ENCODE measurements at regions not wholly inside any gene's neighbourhood (a gene's known extent, or its start where the extent isn't known, plus 50 kb on each side); places are given as distances from the start of the nearest gene placed in this dataset.

DNA sequence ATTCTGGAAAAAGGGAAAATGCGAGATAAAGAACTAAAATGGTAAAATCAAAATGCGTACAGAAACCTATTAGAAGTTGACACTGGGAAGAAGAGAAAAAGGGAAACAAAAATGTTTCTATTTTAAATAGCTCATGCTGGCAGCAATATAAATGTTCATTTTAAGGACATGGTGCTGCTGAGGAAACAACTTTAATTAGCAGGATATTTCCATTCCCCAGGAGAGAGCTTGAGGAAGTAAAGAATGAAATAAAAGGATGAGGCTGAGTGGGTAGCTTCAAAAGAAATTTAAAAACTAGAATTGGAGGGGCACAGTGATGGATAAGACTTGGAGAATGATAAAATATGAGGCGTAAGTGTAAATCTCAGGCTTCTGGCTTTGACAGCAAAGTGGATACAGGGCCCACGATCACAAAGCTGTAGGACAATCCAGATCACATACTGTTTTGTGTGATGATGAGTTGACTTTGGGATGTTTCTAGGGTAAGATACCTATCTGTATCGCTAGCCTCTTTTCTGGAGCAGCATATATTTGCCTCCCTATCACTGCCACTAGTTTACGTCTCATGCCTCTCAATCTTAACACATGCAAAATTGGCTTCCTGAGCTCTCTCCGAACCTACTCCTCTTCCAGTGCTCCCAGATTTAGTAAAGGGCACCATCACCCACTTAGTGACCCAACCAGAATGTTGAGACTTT, 571.3 kb upstream of the MIR17HG start:
- Histone ChIP-seq H3K27ac (ENCODE audit: low read length) (no peak overlapping the region), H3K36me3 (replicated peaks; ENCODE audit: low read depth, low read length) (no peaks in the 10 kb centered on the region), H3K9ac (ENCODE audit: low read length) (no peak overlapping the region), H3K4me2 (ENCODE audit: low read length) (no peak overlapping the region), H3K9me3 (ENCODE audit: insufficient read depth, low read length) (no peaks in the 10 kb centered on the region), H2AFZ (ENCODE audit: low read depth, low read length) (no peak overlapping the region), H4K20me1 (ENCODE audit: insufficient read depth, low read length) (no peaks in the 10 kb centered on the region), H3K27me3 (ENCODE audit: low read depth, low read length) (no peaks in the 10 kb centered on the region), H3K4me3 (ENCODE audit: low read length) (no peak overlapping the region), H3K79me2 (ENCODE audit: low read length) (no peaks in the 10 kb centered on the region), H3K4me1 (ENCODE audit: low read length) (no peaks in the 10 kb centered on the region)
- TF ChIP-seq, protein P1, sequence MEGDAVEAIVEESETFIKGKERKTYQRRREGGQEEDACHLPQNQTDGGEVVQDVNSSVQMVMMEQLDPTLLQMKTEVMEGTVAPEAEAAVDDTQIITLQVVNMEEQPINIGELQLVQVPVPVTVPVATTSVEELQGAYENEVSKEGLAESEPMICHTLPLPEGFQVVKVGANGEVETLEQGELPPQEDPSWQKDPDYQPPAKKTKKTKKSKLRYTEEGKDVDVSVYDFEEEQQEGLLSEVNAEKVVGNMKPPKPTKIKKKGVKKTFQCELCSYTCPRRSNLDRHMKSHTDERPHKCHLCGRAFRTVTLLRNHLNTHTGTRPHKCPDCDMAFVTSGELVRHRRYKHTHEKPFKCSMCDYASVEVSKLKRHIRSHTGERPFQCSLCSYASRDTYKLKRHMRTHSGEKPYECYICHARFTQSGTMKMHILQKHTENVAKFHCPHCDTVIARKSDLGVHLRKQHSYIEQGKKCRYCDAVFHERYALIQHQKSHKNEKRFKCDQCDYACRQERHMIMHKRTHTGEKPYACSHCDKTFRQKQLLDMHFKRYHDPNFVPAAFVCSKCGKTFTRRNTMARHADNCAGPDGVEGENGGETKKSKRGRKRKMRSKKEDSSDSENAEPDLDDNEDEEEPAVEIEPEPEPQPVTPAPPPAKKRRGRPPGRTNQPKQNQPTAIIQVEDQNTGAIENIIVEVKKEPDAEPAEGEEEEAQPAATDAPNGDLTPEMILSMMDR (IDR thresholded peaks at IDR 0.05; ENCODE audit: low read depth, low read length), result no peak
- TF ChIP-seq EZH2phosphoT487 (IDR thresholded peaks at IDR 0.05; ENCODE audit: low read depth), result no peak

DNA sequence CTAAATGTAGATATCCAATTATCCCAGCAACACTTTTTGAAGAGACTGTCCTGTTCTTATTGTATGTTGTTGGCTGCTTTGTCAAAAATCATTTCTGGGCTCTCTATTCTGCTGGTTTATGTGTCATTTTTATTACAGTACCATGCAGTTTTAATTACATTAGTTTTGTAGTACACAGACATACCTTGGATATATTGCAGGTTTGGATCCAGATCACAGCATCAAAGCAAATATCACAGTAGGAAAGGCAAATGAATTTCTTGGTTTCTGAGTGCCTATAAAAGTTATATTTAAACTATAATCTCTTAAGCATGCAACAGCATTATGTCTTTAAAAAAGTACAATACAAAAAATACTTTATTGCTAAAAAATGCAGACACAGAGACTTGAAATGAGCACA, 564.2 kb upstream of the MIR17HG start:
- Histone ChIP-seq H2AFZ (ENCODE audit: low read depth, low read length) (no peak overlapping the region), H3K27me3 (ENCODE audit: low read depth, low read length) (no peaks in the 10 kb centered on the region), H3K79me2 (ENCODE audit: low read length) (no peaks in the 10 kb centered on the region), H3K9me3 (ENCODE audit: insufficient read depth, low read length) (no peaks in the 10 kb centered on the region), H3K27ac (ENCODE audit: low read length) (no peak overlapping the region), H3K9ac (ENCODE audit: low read length) (no peak overlapping the region), H3K4me1 (ENCODE audit: low read length) (no peaks in the 10 kb centered on the region), H3K4me2 (ENCODE audit: low read length) (no peak overlapping the region), H3K36me3 (replicated peaks; ENCODE audit: low read depth, low read length) (no peaks in the 10 kb centered on the region), H4K20me1 (ENCODE audit: insufficient read depth, low read length) (no peaks in the 10 kb centered on the region), H3K4me3 (ENCODE audit: low read length) (no peak overlapping the region)
- TF ChIP-seq, protein P1 (IDR thresholded peaks at IDR 0.05; ENCODE audit: low read depth, low read length), result no peak
- TF ChIP-seq EZH2phosphoT487 (IDR thresholded peaks at IDR 0.05; ENCODE audit: low read depth), result no peak

DNA sequence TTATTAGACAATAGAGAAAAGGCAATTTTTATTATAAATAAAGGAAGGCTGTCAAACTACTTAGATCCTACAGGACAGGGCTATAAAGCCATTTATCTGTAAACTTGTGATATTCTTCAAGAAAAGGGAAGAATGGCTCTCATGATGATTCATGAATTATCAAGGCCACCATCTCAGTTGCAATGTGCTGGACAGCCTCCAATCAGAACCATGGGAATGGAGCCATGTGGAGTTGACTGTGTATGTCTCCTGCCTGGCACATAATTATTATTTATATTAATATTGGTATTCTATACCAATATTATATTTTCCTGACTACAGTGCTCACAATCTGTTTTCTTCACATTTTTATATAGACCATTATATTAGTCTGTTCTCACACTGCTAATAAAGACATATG, 560.5 kb upstream of the MIR17HG start:
- H3K27me3 ChIP-seq (ENCODE audit: low read depth, low read length), result no peaks in the 10 kb centered on the region
- H3K36me3 ChIP-seq (replicated peaks; ENCODE audit: low read depth, low read length), result no peaks in the 10 kb centered on the region
- H4K20me1 ChIP-seq (ENCODE audit: insufficient read depth, low read length), result no peaks in the 10 kb centered on the region
- H3K4me1 ChIP-seq (ENCODE audit: low read length), result no peaks in the 10 kb centered on the region
- no peak overlapping the region for H3K27ac ChIP-seq (ENCODE audit: low read length)
- H3K79me2 ChIP-seq (ENCODE audit: low read length), result no peaks in the 10 kb centered on the region
- H3K4me2 ChIP-seq (ENCODE audit: low read length), result no peak overlapping the region
- no peak overlapping the region for H3K9ac ChIP-seq (ENCODE audit: low read length)
- H3K4me3 ChIP-seq (ENCODE audit: low read length), result no peak overlapping the region
- TF ChIP-seq, protein P1 (IDR thresholded peaks at IDR 0.05; ENCODE audit: low read depth, low read length), result no peak
- no peak for TF ChIP-seq EZH2phosphoT487 (IDR thresholded peaks at IDR 0.05; ENCODE audit: low read depth)
- H2AFZ ChIP-seq (ENCODE audit: low read depth, low read length), result no peak overlapping the region
- no peaks in the 10 kb centered on the region for H3K9me3 ChIP-seq (ENCODE audit: insufficient read depth, low read length)

DNA sequence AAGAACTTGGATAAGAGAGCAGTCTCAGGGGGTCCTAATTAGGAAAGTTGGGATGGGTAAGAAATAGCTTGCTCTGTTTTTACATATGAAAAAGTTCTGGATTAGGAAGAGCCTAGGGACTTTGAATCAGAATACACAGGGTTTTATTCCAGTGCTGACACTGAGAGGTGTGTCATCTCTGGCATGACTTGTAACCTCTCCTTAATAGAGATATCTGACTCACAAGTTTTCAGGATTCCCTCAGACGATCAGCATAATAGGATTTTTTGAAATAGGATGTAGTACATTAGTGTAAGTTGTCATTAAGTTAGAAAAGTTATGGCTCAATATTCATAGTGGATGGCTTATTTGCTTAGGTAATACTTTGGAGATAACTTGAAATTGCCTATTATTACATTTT, 555.2 kb upstream of the MIR17HG start:
- Histone ChIP-seq H3K79me2 (ENCODE audit: low read length) (no peaks in the 10 kb centered on the region), H3K36me3 (replicated peaks; ENCODE audit: low read depth, low read length) (no peaks in the 10 kb centered on the region), H3K9ac (ENCODE audit: low read length) (no peak overlapping the region), H3K4me1 (ENCODE audit: low read length) (no peaks in the 10 kb centered on the region), H3K4me2 (ENCODE audit: low read length) (no peak overlapping the region), H3K27ac (ENCODE audit: low read length) (no peak overlapping the region), H3K27me3 (ENCODE audit: low read depth, low read length) (no peaks in the 10 kb centered on the region), H3K4me3 (ENCODE audit: low read length) (no peak overlapping the region), H2AFZ (ENCODE audit: low read depth, low read length) (no peak overlapping the region), H4K20me1 (ENCODE audit: insufficient read depth, low read length) (no peaks in the 10 kb centered on the region), H3K9me3 (ENCODE audit: insufficient read depth, low read length) (no peaks in the 10 kb centered on the region)
- TF ChIP-seq, protein P1 (IDR thresholded peaks at IDR 0.05; ENCODE audit: low read depth, low read length), result no peak
- TF ChIP-seq EZH2phosphoT487 (IDR thresholded peaks at IDR 0.05; ENCODE audit: low read depth), result no peak

Data from OCI-LY3 (cell line).